LNCaP clone FGC (cell line): ENCODE measurements at regions not wholly inside any gene's neighbourhood (a gene's known extent, or its start where the extent isn't known, plus 50 kb on each side); places are given as distances from the start of the nearest gene placed in this dataset.

ENCODE experiments used
- DNase-seq: peaks from one replicate; pipeline ENCODE4 v3.0.0-alpha.2; 2011; ENCODE audit warnings: low read depth
- H3K4me3 ChIP-seq: 2 replicates; pipeline ENCODE4 v1.5.1; 2011; ENCODE audit warnings: mild to moderate bottlenecking, low read depth, low read length, control low read depth
- CTCF ChIP-seq: IDR thresholded peaks from 2 replicates; pipeline ENCODE4 v1.5.1; 2012; ENCODE audit warnings: mild to moderate bottlenecking; ENCODE audit not compliant: control insufficient read depth, insufficient read depth; ENCODE audit errors: extremely low read depth

DNA sequence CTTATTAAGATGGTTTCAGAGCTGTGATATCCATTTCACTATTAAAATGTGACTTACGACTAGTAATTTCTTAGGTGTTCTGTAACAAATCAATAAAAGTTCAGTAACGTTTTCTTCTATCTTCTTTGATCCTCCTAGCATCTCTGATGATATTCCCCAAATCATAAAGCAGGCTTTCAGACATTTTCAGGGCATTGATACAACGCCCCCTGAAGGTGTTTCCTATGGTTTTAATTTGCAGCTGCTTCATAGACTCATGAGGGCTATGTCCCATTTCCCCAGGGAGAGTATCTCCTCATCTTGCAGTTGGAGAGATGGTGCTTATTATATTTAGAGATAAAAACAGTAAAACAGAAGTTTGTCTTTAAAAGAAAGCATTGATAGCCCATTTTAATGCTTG lies 246.8 kb upstream of the CNTN3 start:
- DNase-seq: no peak
- no peak overlapping the region for H3K4me3 ChIP-seq
- no peak for TF ChIP-seq CTCF

GRCh38 chr3:74858086-74858485 lies 243.6 kb upstream of the CNTN3 start:
- TF ChIP-seq CTCF: no peak

DNA sequence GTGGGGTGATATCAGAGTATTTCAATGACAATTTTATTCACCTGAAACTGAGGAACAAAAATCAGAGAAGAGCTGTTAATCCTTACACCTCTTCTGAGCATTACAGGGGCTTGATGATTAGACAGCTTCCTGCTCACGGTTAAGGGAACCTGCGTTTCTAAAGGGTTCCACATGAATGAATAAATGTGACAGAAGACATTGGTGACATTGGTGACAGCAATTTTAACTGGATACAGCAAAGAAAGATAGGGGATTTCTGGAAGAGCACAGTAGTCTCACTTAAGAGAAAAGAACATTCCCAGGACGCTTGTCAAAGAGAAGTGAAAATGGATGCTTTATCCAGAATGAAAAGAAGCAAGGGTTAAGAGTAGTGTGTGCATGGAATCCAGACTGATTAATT lies 235.9 kb upstream of the CNTN3 start:
- TF ChIP-seq CTCF: no peak
- no peak for DNase-seq
- H3K4me3 ChIP-seq: no peak overlapping the region

More at GRCh38 chr3:74858086-74858485, 243.6 kb upstream of the CNTN3 start:
- H3K4me3 ChIP-seq: no peak overlapping the region
- DNase-seq: no peak

DNA sequence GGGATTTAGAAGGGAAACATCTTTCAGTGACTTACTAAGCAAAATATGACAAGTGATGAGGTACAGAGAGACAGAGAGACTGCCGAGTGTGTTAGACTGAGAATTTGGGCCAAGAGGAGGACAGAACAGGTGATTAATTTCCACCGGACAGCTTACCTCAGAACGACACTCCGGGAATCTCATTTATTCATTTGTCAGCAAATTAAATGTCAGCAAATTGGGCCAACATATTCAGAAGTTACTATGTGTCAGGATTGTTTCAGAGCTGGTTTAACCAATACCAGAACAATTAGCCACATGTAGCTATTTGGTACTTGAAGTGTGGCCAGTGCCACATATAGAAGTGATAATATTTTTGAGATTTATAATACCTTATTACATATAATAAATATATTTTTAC lies 232.6 kb upstream of the CNTN3 start:
- H3K4me3 ChIP-seq: no peak overlapping the region
- DNase-seq: no peak
- TF ChIP-seq CTCF: no peak

GRCh38 chr3:74845081-74845480 lies 230.6 kb upstream of the CNTN3 start:
- TF ChIP-seq CTCF: no peak
- no peak overlapping the region for H3K4me3 ChIP-seq
- DNase-seq: no peak

DNA sequence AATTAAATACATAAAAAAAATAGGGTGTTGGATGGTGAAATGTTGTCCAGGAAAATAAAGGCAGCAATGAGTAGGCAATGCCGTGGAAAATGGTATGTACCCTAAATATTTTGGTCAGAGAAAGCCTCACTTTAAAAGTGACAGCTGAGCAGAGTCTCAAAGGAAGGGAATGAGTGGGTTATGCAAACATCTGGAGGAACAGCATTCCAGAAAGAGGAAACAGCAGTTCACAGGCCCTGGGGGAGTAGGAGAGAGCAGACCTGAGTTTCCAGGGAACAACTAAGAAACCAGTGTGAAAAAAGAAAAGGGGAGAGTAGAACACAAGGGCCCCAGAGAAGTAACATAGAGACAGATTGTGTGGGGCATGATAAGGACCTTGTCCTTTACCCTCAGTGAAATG lies 230.0 kb upstream of the CNTN3 start:
- no peak for TF ChIP-seq CTCF
- no peak overlapping the region for H3K4me3 ChIP-seq
- DNase-seq: no peak

DNA sequence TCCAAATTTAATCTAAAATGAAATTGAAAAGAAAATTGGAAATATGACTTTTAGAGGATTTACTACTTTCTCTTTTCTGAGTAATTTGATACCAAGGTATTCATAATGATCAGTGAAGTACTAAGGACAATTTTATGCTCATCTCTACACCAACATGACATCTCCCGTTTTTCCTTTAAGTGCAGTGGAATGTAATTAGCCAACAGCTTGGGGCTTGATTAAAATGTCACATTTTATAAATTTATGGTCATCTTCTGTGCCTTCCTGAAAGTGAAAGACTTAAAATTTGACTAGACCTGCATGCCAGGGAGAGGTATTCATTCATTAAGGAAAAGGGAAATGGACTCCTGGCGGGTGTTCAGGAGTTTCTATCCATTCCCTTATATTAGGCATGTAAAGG lies 228.2 kb upstream of the CNTN3 start:
- no peak overlapping the region for H3K4me3 ChIP-seq
- DNase-seq: no peak
- TF ChIP-seq CTCF: no peak
